NCI-H2171 treated with DMSO at 0.1 percent for 48 hours (cell line): ENCODE measurements at regions not wholly inside any gene's neighbourhood (a gene's known extent, or its start where the extent isn't known, plus 50 kb on each side); places are given as distances from the start of the nearest gene placed in this dataset.

Experiments
- DNase-seq: peaks from one replicate; lab custom pipeline; 2025; lab: John Stamatoyannopoulos, UW

DNA sequence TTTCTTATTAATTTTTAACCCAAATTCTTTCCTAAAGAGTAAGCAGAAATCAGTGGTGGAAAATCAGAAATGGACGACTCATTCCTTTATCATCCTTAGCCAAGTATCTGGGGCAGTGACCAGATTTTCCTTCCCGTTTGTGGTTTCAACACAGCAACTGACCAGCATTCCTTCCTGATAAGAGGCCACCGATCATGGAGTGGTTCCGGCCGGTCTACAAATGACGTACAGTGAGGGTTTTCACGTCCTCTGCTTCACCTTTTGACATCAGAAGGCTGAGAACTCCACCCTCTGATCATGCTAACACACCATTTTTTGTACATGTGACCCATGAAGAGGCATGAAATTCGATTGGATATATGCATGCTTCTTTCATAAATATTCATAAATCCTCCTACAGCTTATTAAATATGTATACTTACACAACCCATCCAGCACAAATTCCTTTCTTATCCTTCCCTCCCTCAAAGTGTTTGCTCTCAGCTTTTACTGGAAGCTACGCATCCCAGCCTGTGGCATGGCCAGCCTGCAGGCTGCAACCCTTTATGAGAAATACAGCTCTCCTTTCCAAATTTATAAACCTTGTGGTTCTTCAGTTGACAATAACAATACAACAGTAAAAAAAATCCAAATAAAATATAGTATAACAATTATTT, 173.0 kb upstream of the CASK start:
- DNase-seq, result no peak

GRCh38 chrX:42094218-42094617, 170.9 kb upstream of the CASK start:
- no peak for DNase-seq

DNA sequence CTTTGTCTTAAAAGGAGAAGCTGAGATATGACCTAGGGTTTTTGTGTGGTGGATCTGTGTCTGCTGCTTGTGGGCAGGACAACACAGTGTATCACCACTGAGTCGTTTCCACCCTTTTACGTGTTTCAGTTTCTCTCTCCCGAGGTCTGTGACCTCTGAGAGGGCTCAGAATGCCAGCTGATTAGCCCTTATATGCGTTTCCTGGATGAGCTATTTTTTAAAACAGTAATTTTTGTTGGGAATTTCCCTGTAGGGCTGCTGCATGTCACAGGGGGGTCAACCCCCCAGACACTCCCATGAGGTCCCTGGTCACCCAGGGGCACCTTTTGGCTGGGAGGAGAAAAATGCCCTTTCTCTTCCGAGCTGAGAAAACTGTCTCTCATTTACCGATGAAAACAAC, 170.4 kb upstream of the CASK start:
- no peak for DNase-seq

GRCh38 chrX:42090395-42090794, 167.0 kb upstream of the CASK start:
- DNase-seq, result no peak

DNA sequence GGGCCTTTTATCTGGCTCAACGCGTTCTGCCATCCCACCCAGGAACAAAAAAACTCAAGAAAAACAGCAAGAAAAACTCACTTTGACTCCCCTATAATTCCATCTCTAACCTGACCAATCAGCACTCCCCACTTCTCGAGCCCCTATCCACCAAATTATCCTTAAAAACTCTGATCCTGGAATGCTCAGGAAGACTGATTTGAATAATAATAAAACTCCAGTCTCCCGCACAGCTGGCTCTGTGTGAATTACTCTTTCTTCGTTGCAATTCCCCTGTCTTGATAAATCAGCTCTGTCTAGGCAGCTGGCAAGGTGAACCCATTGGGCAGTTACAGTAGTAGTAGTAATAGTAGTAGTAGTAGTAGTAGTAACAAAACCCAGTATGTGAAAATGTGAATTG, 165.7 kb upstream of the CASK start:
- DNase-seq, result no peak

- no peak for DNase-seq
Observed at GRCh38 chrX:42087960-42088359, 164.6 kb upstream of the CASK start.

DNA sequence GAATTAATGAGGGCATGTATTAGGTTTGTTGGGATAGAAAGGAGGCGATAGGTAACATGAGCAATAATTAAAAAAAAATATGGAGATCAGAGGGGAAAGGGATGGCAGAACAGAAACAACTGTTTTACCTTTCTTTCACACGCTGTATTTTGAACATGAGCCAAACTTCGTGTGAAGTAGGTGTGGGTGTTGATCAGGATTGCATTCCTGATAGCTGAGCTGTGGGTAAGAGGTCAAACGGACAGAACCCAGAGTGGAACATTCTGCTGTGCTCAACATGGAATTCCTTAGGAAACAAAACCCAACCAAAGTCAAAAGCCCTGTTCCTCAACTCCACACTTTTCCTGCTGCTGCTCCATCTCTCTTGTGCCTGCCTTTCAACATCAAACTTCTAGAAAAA, 162.5 kb upstream of the CASK start:
- no peak for DNase-seq

- DNase-seq, result no peak
Observed at GRCh38 chrX:42079968-42080367, 156.6 kb upstream of the CASK start.

DNA sequence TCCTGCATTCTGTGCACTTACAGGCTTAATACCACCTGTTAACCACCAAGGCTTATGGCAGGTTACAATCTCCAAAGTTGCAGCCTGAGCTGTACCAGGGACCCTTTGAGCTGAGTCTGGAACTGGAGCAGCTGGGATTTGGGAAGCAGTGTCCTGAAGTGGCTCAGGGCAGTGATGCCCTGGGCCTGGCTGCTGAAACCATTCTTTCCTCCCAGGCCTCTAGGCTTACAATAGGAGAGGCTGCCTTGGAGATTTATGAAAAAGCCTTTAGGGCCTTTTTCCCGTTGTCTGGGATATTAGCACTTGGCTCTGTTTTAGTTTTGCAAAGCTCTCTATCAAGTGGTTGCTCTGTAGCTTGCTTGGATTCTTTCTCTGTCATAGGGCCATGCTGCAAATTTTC, 154.3 kb upstream of the CASK start:
- DNase-seq, result no peak

GRCh38 chrX:42075032-42075431, 151.7 kb upstream of the CASK start:
- DNase-seq, result no peak

- DNase-seq, result no peak
Observed at GRCh38 chrX:42073448-42073847, 150.1 kb upstream of the CASK start.

DNA sequence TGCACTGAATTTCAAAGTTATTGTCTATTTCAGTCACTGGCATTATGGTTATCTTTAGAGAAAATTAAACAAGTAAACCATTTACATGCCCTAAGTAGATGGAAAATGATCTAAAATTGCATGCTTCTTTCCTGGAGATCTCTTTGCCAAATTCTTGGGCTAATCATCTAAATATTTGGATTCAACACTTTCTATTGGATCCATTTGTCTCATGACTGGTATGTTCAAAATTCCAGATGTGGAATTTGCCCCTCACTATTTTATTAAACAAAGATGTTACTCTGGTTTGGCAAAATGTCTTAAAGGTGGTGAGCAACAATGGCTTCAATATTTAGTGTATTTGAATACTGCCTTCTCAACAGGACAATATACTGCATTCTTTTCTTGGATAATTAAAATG, 147.5 kb upstream of the CASK start:
- DNase-seq, result no peak

GRCh38 chrX:42054256-42054655, 130.9 kb upstream of the CASK start:
- no peak for DNase-seq

GRCh38 chrX:42050345-42050744, 127.0 kb upstream of the CASK start:
- no peak for DNase-seq

DNA sequence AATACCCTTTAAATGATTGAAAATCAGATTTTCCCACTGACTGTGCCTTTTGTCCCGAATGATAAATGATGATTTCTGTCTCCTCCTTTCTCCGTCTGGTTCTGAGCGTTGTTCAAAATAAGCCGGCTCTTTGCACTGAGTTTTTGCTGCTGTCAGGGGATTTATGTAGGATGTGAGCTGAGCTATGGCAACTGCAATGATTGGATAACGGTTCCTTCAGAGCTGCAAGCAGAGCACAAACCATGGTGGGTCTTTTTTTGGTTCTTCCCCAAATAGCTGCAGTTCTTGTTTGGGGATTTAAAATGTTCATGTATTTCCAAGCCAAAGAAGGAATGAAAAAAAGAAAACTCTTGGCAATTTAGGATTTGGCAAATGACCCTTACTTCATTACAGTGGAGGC, 124.5 kb upstream of the CASK start:
- no peak for DNase-seq

DNA sequence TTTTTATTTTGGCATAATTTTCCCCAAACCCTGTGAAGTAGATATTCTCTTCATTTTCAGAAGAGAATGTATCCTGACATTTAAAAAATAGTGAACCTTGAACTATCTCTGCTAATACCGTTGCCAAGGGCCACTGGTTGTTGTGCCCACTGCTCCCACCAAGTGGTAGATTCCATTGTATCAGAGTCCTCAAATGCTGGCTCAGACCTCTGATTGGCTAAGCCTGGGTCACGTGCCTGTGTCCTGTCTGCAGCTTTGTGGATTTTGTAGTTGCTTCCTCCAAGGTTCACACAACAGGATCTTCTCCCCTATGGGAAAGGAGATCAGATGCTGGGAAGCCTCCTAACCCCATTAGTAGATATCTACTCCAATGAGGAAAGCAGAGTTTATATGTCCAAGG, 104.8 kb upstream of the CASK start:
- DNase-seq, result no peak

GRCh38 chrX:42027367-42028000, 104.1 kb upstream of the CASK start:
- DNase-seq, result no peak

GRCh38 chrX:42025861-42026260, 102.5 kb upstream of the CASK start:
- no peak for DNase-seq

DNA sequence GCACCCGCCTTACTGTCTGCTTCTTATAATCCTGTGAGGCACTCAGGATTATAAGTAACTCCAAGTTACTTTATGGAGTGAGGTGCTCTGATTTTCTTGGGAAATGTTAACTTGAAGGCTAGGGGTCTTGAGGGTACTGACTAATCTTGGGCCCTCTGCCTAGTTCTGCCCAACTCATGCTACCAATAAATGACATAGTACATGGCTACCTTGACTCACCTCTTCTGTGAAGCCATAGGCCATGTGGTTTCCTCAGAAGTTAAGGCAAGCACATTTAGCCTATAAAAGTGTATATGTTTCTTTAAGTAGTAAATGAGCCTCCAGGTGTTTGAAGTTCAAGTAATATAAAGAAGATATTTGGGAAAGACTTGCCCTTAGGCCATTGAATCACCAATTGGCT, 99.8 kb upstream of the CASK start:
- no peak for DNase-seq

GRCh38 chrX:42022158-42022557, 98.8 kb upstream of the CASK start:
- no peak for DNase-seq

DNA sequence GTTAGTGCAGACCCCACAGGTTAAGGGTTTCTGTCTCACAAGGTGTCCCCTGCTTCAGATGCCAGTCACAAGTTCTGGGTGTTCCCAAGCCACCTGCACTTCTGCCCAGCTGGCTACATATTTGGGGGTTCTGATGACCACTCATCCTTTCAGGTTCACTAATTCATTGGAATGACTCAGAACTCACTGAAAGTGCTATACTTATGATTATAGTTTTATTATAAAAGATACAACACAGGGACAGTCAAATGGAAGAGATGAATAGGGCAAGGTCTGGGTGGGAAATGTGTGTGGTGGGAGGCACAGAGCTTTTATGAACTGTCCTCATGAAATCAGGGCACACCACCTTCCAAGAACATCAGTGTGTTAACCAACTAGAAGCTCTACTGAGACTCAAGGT, 97.7 kb upstream of the CASK start:
- DNase-seq, result no peak

GRCh38 chrX:42020225-42020624, 96.9 kb upstream of the CASK start:
- DNase-seq, result no peak

- no peak for DNase-seq
Observed at GRCh38 chrX:42017971-42018370, 94.6 kb upstream of the CASK start.

DNA sequence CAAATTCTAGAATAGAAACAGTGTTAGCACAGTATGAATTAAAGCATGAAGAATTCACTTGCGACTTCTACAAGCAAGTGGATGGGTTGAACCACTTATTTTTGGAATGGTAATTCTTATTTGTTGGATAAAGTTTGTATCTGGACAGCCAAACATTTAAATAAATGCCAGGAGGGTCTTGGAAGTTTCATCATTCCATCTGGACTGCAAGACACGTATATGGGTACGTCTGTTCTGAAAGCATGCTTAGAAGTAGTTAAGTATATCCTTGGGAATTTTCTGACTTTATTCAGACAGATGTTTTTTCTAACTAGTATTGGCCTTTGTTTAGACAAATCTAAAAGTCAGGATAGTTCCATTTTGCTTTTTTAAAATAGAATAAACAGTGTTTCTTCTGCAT, 77.5 kb upstream of the CASK start:
- DNase-seq, result no peak
